ENCODE measurements at regions not wholly inside any gene's neighbourhood (a gene's known extent, or its start where the extent isn't known, plus 50 kb on each side); places are given as distances from the start of the nearest gene placed in this dataset.

DNA sequence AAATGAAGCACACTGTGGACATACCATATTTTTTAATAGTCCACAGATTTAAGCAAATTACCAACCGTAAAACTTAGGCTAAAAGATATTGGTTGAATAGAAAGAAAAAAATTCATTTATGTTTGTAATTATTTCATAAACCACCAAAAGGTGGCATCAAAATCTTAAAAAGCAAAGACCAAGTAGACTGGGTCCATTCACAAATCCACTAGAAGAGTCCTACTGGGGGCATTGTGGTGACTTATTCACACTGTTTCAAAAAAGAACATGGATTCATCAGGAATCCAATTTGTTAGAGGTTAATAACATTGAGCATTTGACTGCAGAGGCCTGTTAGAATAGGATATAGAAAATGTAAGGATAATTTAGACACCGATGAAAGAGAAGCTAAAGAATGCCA is 194.9 kb upstream of the KYNU start:
- TF ChIP-seq POLR2A (IDR thresholded peaks at IDR 0.05; ENCODE audit: low read depth, low read length) = no peak
- TF ChIP-seq, protein P1, sequence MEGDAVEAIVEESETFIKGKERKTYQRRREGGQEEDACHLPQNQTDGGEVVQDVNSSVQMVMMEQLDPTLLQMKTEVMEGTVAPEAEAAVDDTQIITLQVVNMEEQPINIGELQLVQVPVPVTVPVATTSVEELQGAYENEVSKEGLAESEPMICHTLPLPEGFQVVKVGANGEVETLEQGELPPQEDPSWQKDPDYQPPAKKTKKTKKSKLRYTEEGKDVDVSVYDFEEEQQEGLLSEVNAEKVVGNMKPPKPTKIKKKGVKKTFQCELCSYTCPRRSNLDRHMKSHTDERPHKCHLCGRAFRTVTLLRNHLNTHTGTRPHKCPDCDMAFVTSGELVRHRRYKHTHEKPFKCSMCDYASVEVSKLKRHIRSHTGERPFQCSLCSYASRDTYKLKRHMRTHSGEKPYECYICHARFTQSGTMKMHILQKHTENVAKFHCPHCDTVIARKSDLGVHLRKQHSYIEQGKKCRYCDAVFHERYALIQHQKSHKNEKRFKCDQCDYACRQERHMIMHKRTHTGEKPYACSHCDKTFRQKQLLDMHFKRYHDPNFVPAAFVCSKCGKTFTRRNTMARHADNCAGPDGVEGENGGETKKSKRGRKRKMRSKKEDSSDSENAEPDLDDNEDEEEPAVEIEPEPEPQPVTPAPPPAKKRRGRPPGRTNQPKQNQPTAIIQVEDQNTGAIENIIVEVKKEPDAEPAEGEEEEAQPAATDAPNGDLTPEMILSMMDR (IDR thresholded peaks at IDR 0.05; ENCODE audit: extremely low read depth in 1 of 2, insufficient read depth in 1 of 2, low read depth in 1 of 2, low read length in 2 of 2) = no peak
- TF ChIP-seq EZH2 (IDR thresholded peaks at IDR 0.05; ENCODE audit: borderline replicate concordance, low read depth, low read length, severe bottlenecking) = no peak

All from endothelial cell of umbilical vein (primary cell).